GM23338 (cell line): ENCODE measurements at regions not wholly inside any gene's neighbourhood (a gene's known extent, or its start where the extent isn't known, plus 50 kb on each side); places are given as distances from the start of the nearest gene placed in this dataset.

Experiments used
- ATAC-seq: fragments of 200-7000 bp; cut with Tn5 transposase; 3 replicates; pipeline ENCODE4 v1.9.1; 2020
- DNase-seq: peaks from one replicate; pipeline ENCODE4 v3.0.0-alpha.2; 2015; ENCODE audit warnings: low spot score
- H2AFZ ChIP-seq: fragments of 200-600 bp; sonication (generic); 2 replicates; pipeline ENCODE4 v1.8.0; 2016; ENCODE audit warnings: antibody characterized with exemption, mild to moderate bottlenecking, moderate library complexity
- H3F3A ChIP-seq: fragments of 200-600 bp; sonication (generic); replicated peaks from 2 replicates; pipeline ENCODE4 v1.8.0; 2017; ENCODE audit warnings: antibody characterized with exemption, mixed run types, low read depth
- H3K27ac ChIP-seq: fragments of 200-600 bp; sonication (generic); 2 replicates; pipeline ENCODE4 v1.6.1; 2016; ENCODE audit warnings: low read depth
- H3K27me3 ChIP-seq: fragments of 200-600 bp; sonication (generic); 2 replicates; pipeline ENCODE4 v1.8.0; 2016; ENCODE audit warnings: mild to moderate bottlenecking, mixed run types, moderate library complexity; ENCODE audit not compliant: insufficient read depth
- H3K36me3 ChIP-seq: fragments of 200-600 bp; sonication (generic); 2 replicates; pipeline ENCODE4 v1.8.0; 2016; ENCODE audit warnings: mild to moderate bottlenecking; ENCODE audit not compliant: insufficient read depth
- H3K4me1 ChIP-seq: fragments of 200-600 bp; sonication (generic); 2 replicates; pipeline ENCODE4 v1.8.0; 2016; ENCODE audit warnings: mild to moderate bottlenecking, moderate library complexity; ENCODE audit not compliant: insufficient read depth
- H3K4me2 ChIP-seq: fragments of 200-600 bp; sonication (generic); 2 replicates; pipeline ENCODE4 v1.7.1; 2017; ENCODE audit warnings: mixed run types
- H3K4me3 ChIP-seq: fragments of 200-600 bp; sonication (generic); 2 replicates; pipeline ENCODE4 v1.6.1; 2016; ENCODE audit warnings: mixed run types
- H3K79me2 ChIP-seq: fragments of 200-600 bp; sonication (generic); replicated peaks from 2 replicates; pipeline ENCODE4 v1.8.0; 2017; ENCODE audit warnings: mild to moderate bottlenecking; ENCODE audit not compliant: insufficient read depth
- H3K9me2 ChIP-seq: fragments of 200-600 bp; sonication (generic); 2 replicates; pipeline ENCODE4 v1.8.0; 2017; ENCODE audit not compliant: insufficient read depth
- H4K20me1 ChIP-seq: fragments of 200-600 bp; sonication (generic); replicated peaks from 2 replicates; pipeline ENCODE4 v1.8.0; 2017; ENCODE audit warnings: mild to moderate bottlenecking; ENCODE audit not compliant: insufficient read depth
- H3K27ac Mint-ChIP-seq: 2 replicates; pipeline ENCODE4 v1.8.0; 2020; ENCODE audit warnings: inconsistent platforms, mild to moderate bottlenecking, moderate library complexity, mixed read lengths
- H3K27me3 Mint-ChIP-seq: 3 replicates; pipeline ENCODE4 v1.8.0; 2022; ENCODE audit warnings: low read depth, mild to moderate bottlenecking, moderate library complexity, mixed read lengths, inconsistent platforms; ENCODE audit not compliant: insufficient read depth, poor library complexity
- H3K36me3 Mint-ChIP-seq: 3 replicates; pipeline ENCODE4 v1.8.0; 2021; ENCODE audit warnings: low read depth, mild to moderate bottlenecking, inconsistent platforms, moderate library complexity, mixed read lengths
- H3K4me1 Mint-ChIP-seq: 3 replicates; pipeline ENCODE4 v1.8.0; 2020; ENCODE audit warnings: mild to moderate bottlenecking, inconsistent platforms, mixed read lengths
- H3K4me3 Mint-ChIP-seq: 3 replicates; pipeline ENCODE4 v1.8.0; 2021; ENCODE audit warnings: moderate library complexity, mild to moderate bottlenecking, inconsistent platforms, mixed read lengths
- H3K9me3 Mint-ChIP-seq: 3 replicates; pipeline ENCODE4 v1.8.0; 2020; ENCODE audit warnings: moderate library complexity, mild to moderate bottlenecking, inconsistent platforms, mixed read lengths
- EZH2 ChIP-seq: fragments of 200-600 bp; sonication (generic); IDR thresholded peaks from one replicate; pipeline ENCODE4 v1.8.0; 2017; ENCODE audit warnings: antibody characterized with exemption, mild to moderate bottlenecking, low read depth; ENCODE audit not compliant: unreplicated experiment
- POLR2AphosphoS5 ChIP-seq: IDR thresholded peaks from 2 replicates; pipeline ENCODE4 v1.6.1; 2016; ENCODE audit warnings: antibody characterized with exemption, low read depth
- ZNF114 ChIP-seq: fragments of 250-450 bp; sonication (Bioruptor Pico); IDR thresholded peaks from 2 replicates; pipeline ENCODE4 v1.5.0; 2020; ENCODE audit warnings: mild to moderate bottlenecking, moderate library complexity
- TF ChIP-seq, protein P1 (sequence below), 2 experiments: fragments of 200-600 bp in 1 of 2; sonication (generic) in 1 of 2; conservative IDR thresholded peaks; 2 replicates each; pipeline versions ENCODE4 v1.5.1 to v1.6.1; 2016 to 2017; ENCODE audit warnings: antibody characterized with exemption in 2 of 2, low read depth in 2 of 2, mild to moderate bottlenecking in 2 of 2, moderate library complexity in 1 of 2
- TF ChIP-seq, protein P2 (sequence below): IDR thresholded peaks from one replicate; pipeline ENCODE4 v1.6.1; 2018; ENCODE audit warnings: antibody characterized with exemption; ENCODE audit not compliant: unreplicated experiment
- TF ChIP-seq, protein P3 (sequence below): fragments of 250-450 bp; sonication (Bioruptor Pico); IDR thresholded peaks from 2 replicates; pipeline ENCODE4 v1.5.0; 2020; ENCODE audit warnings: mild to moderate bottlenecking, moderate library complexity

DNA sequence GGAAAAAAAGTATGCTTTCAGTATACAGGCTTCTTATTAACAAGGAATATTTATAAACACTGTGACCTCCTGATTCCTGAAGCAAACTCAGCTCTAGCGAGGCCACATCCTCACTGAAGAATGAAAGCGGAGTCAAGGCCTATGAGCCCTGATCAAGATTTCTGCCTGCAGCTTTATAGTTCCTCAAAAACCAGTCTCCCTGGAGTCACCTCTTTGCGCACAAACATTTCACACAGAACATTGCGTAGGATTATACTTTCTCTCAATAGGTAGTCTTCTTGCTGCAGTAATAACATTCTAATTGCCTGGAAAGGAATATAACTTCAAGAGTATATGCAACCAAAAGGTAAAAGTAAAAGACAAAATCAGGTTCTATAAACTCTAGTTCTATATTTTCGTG is 62.9 kb downstream of the SLC24A2 start:
- no peaks in the 10 kb centered on the region for H3K9me3 Mint-ChIP-seq
- no peaks in the 10 kb centered on the region for H3K4me1 Mint-ChIP-seq
- TF ChIP-seq POLR2AphosphoS5 (no peak), ZNF114 (CRISPR knock-in tag) (no peak), EZH2 (no peak)
- TF ChIP-seq, protein P1, sequence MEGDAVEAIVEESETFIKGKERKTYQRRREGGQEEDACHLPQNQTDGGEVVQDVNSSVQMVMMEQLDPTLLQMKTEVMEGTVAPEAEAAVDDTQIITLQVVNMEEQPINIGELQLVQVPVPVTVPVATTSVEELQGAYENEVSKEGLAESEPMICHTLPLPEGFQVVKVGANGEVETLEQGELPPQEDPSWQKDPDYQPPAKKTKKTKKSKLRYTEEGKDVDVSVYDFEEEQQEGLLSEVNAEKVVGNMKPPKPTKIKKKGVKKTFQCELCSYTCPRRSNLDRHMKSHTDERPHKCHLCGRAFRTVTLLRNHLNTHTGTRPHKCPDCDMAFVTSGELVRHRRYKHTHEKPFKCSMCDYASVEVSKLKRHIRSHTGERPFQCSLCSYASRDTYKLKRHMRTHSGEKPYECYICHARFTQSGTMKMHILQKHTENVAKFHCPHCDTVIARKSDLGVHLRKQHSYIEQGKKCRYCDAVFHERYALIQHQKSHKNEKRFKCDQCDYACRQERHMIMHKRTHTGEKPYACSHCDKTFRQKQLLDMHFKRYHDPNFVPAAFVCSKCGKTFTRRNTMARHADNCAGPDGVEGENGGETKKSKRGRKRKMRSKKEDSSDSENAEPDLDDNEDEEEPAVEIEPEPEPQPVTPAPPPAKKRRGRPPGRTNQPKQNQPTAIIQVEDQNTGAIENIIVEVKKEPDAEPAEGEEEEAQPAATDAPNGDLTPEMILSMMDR (conservative IDR thresholded peaks at IDR 0.05; ENCODE audit: low read depth in 2 of 2) = no peak
- TF ChIP-seq, protein P2, sequence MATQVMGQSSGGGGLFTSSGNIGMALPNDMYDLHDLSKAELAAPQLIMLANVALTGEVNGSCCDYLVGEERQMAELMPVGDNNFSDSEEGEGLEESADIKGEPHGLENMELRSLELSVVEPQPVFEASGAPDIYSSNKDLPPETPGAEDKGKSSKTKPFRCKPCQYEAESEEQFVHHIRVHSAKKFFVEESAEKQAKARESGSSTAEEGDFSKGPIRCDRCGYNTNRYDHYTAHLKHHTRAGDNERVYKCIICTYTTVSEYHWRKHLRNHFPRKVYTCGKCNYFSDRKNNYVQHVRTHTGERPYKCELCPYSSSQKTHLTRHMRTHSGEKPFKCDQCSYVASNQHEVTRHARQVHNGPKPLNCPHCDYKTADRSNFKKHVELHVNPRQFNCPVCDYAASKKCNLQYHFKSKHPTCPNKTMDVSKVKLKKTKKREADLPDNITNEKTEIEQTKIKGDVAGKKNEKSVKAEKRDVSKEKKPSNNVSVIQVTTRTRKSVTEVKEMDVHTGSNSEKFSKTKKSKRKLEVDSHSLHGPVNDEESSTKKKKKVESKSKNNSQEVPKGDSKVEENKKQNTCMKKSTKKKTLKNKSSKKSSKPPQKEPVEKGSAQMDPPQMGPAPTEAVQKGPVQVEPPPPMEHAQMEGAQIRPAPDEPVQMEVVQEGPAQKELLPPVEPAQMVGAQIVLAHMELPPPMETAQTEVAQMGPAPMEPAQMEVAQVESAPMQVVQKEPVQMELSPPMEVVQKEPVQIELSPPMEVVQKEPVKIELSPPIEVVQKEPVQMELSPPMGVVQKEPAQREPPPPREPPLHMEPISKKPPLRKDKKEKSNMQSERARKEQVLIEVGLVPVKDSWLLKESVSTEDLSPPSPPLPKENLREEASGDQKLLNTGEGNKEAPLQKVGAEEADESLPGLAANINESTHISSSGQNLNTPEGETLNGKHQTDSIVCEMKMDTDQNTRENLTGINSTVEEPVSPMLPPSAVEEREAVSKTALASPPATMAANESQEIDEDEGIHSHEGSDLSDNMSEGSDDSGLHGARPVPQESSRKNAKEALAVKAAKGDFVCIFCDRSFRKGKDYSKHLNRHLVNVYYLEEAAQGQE = no peak
- H3K36me3 Mint-ChIP-seq = no peaks in the 10 kb centered on the region
- Histone ChIP-seq H3K27ac (no peak overlapping the region), H3K4me1 (no peaks in the 10 kb centered on the region), H3K79me2 (no peaks in the 10 kb centered on the region), H4K20me1 (0 out of 2 replicates have a peak, but pooled peaks cover 3% of the 10 kb centered on the region), H2AFZ (no peak overlapping the region), H3K36me3 (no peaks in the 10 kb centered on the region), H3F3A (no peaks in the 10 kb centered on the region), H3K27me3 (no peaks in the 10 kb centered on the region), H3K4me3 (no peak overlapping the region), H3K9me2 (no peaks in the 10 kb centered on the region), H3K4me2 (no peak overlapping the region)
- H3K27ac Mint-ChIP-seq = no peak overlapping the region
- DNase-seq (no peak), ATAC-seq (no peak)
- H3K4me3 Mint-ChIP-seq = no peak overlapping the region
- H3K27me3 Mint-ChIP-seq = no peaks in the 10 kb centered on the region

DNA sequence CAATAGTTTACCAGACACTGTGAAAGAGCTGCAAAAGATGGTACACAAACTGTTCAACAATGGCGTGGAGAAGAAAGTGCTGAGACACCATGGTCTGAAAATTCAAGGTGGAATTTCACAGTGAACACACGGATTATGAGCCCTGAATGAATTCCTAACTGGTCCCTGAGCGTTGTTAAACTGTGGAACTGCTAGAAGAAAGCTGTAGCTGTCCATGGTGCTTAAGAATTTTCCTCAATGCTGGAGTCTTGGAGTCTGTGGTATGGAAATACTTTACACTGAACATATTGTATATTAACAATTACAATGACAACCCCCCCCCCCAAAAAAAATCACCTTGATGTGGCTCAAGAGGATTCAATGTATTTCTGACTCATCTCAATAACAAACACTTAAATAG is 68.5 kb downstream of the SLC24A2 start:
- Mint-ChIP-seq H3K4me3 (no peak overlapping the region), H3K4me1 (peaks cover 2% of the 10 kb centered on the region; the same call in 1 of the 3 replicates), H3K9me3 (no peaks in the 10 kb centered on the region), H3K27me3 (no peaks in the 10 kb centered on the region), H3K36me3 (no peaks in the 10 kb centered on the region), H3K27ac (no peak overlapping the region)
- ATAC-seq (peak; percentile 61), DNase-seq (peak; percentile 82)
- TF ChIP-seq, protein P2 = peak; percentile 87
- TF ChIP-seq, protein P3, sequence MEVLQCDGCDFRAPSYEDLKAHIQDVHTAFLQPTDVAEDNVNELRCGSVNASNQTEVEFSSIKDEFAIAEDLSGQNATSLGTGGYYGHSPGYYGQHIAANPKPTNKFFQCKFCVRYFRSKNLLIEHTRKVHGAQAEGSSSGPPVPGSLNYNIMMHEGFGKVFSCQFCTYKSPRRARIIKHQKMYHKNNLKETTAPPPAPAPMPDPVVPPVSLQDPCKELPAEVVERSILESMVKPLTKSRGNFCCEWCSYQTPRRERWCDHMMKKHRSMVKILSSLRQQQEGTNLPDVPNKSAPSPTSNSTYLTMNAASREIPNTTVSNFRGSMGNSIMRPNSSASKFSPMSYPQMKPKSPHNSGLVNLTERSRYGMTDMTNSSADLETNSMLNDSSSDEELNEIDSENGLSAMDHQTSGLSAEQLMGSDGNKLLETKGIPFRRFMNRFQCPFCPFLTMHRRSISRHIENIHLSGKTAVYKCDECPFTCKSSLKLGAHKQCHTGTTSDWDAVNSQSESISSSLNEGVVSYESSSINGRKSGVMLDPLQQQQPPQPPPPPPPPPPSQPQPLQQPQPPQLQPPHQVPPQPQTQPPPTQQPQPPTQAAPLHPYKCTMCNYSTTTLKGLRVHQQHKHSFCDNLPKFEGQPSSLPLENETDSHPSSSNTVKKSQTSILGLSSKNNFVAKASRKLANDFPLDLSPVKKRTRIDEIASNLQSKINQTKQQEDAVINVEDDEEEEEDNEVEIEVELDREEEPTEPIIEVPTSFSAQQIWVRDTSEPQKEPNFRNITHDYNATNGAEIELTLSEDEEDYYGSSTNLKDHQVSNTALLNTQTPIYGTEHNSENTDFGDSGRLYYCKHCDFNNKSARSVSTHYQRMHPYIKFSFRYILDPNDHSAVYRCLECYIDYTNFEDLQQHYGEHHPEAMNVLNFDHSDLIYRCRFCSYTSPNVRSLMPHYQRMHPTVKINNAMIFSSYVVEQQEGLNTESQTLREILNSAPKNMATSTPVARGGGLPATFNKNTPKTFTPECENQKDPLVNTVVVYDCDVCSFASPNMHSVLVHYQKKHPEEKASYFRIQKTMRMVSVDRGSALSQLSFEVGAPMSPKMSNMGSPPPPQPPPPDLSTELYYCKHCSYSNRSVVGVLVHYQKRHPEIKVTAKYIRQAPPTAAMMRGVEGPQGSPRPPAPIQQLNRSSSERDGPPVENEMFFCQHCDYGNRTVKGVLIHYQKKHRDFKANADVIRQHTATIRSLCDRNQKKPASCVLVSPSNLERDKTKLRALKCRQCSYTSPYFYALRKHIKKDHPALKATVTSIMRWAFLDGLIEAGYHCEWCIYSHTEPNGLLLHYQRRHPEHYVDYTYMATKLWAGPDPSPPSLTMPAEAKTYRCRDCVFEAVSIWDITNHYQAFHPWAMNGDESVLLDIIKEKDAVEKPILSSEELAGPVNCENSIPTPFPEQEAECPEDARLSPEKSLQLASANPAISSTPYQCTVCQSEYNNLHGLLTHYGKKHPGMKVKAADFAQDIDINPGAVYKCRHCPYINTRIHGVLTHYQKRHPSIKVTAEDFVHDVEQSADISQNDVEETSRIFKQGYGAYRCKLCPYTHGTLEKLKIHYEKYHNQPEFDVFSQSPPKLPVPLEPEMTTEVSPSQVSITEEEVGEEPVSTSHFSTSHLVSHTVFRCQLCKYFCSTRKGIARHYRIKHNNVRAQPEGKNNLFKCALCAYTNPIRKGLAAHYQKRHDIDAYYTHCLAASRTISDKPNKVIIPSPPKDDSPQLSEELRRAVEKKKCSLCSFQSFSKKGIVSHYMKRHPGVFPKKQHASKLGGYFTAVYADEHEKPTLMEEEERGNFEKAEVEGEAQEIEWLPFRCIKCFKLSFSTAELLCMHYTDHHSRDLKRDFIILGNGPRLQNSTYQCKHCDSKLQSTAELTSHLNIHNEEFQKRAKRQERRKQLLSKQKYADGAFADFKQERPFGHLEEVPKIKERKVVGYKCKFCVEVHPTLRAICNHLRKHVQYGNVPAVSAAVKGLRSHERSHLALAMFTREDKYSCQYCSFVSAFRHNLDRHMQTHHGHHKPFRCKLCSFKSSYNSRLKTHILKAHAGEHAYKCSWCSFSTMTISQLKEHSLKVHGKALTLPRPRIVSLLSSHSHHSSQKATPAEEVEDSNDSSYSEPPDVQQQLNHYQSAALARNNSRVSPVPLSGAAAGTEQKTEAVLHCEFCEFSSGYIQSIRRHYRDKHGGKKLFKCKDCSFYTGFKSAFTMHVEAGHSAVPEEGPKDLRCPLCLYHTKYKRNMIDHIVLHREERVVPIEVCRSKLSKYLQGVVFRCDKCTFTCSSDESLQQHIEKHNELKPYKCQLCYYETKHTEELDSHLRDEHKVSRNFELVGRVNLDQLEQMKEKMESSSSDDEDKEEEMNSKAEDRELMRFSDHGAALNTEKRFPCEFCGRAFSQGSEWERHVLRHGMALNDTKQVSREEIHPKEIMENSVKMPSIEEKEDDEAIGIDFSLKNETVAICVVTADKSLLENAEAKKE (CRISPR knock-in tag) = no peak
- Histone ChIP-seq H4K20me1 (0 out of 2 replicates have a peak, but pooled peaks cover 3% of the 10 kb centered on the region), H3K27me3 (no peaks in the 10 kb centered on the region), H3F3A (no peaks in the 10 kb centered on the region), H3K27ac (no peak overlapping the region), H3K4me1 (peaks cover 5% of the 10 kb centered on the region; the same call in 1 of the 2 replicates), H3K4me3 (no peak overlapping the region), H2AFZ (no peak overlapping the region), H3K4me2 (no peak overlapping the region), H3K36me3 (no peaks in the 10 kb centered on the region), H3K79me2 (no peaks in the 10 kb centered on the region; the same call in 1 of the 2 replicates), H3K9me2 (0 out of 2 replicates have a peak, but pooled peaks cover under 1% of the 10 kb centered on the region)
